ENCODE measurements at regions not wholly inside any gene's neighbourhood (a gene's known extent, or its start where the extent isn't known, plus 50 kb on each side); places are given as distances from the start of the nearest gene placed in this dataset.

- Histone ChIP-seq H4K5ac (ENCODE audit: insufficient read length, low read depth, low read length) (no peak overlapping the region), H3K23ac (ENCODE audit: insufficient read length) (no peak overlapping the region), H4K20me1 (replicated peaks in 1 of 2; ENCODE audit: control insufficient read depth in 1 of 2, insufficient read depth in 2 of 2, low read length in 2 of 2) (no peaks in the 10 kb centered on the region), H3K36me3 (ENCODE audit: control insufficient read depth in 2 of 4, insufficient read depth in 4 of 4, low read length in 3 of 4) (no peaks in the 10 kb centered on the region), H2BK12ac (ENCODE audit: low read depth, low read length) (no peak overlapping the region), H3K79me1 (ENCODE audit: low read depth, low read length) (no peaks in the 10 kb centered on the region), H3K9me3 (ENCODE audit: insufficient read depth in 2 of 2, low read depth in 1 of 2, low read length in 1 of 2) (no peaks in the 10 kb centered on the region), H2AFZ (ENCODE audit: low read length) (no peak overlapping the region), H3K4ac (replicated peaks; ENCODE audit: insufficient read length, low read depth, low read length) (no peak overlapping the region), H2BK15ac (ENCODE audit: low read length) (no peak overlapping the region), H4K8ac (ENCODE audit: extremely low read depth, insufficient read depth, low read length) (no peak overlapping the region), H3K4me1 (replicated peaks in 1 of 4; ENCODE audit: control insufficient read depth in 3 of 4, insufficient read depth in 4 of 4, low read length in 3 of 4) (no peaks in the 10 kb centered on the region), H3K23me2 (ENCODE audit: low read depth, low read length) (peaks cover 5% of the 10 kb centered on the region), H3K27me3 (replicated peaks in 1 of 4; ENCODE audit: control insufficient read depth in 3 of 4, extremely low read depth in 1 of 4, insufficient read depth in 3 of 4, low read length in 3 of 4) (peaks cover 5 to 36% (median 27%) of the 10 kb centered on the region in 4 experiments), H2BK20ac (ENCODE audit: low read length) (no peak overlapping the region), H2BK5ac (ENCODE audit: low read depth, low read length) (no peak overlapping the region), H4K91ac (replicated peaks; ENCODE audit: insufficient read length, low read length) (no peak overlapping the region), H3K14ac (ENCODE audit: insufficient read length) (no peak overlapping the region), H3K4me3 (ENCODE audit: extremely low read depth in 1 of 4, insufficient read depth in 2 of 4, low read depth in 3 of 4, low read length in 4 of 4) (no peak overlapping the region), H3K9ac (replicated peaks in 1 of 4; ENCODE audit: extremely low read depth in 1 of 4, low read depth in 3 of 4, low read length in 3 of 4) (no peak overlapping the region), H2BK120ac (replicated peaks; ENCODE audit: low read depth, low read length) (no peak overlapping the region), H3K27ac (ENCODE audit: low read depth, low read length) (no peak overlapping the region), H3K4me2 (ENCODE audit: insufficient read depth in 1 of 2, low read depth in 2 of 2, low read length in 2 of 2) (no peak overlapping the region), H3K18ac (ENCODE audit: extremely low read depth, low read length) (no peak overlapping the region), H3K79me2 (ENCODE audit: control insufficient read depth in 1 of 2, insufficient read depth in 2 of 2, low read length in 2 of 2) (no peaks in the 10 kb centered on the region), H2AK5ac (ENCODE audit: low read depth, low read length) (no peak overlapping the region), H3K56ac (replicated peaks; ENCODE audit: insufficient read length, low read depth, low read length) (no peak overlapping the region)
- FAIRE-seq (no peak), DNase-seq (ENCODE audit: low read depth in 1 of 2, low spot score in 2 of 2) (no peak)
- ChIA-PET CTCF (ENCODE audit: partially characterized antibody) (interaction anchor here (0.6 to 2.7 kb wide), 5 partner anchors 12 to 570 kb away, joined by 3 to 9 read pairs (median 3); no protein-coding TSS in a partner anchor), POLR2A (ENCODE audit: partially characterized antibody) (no interaction called here)
- TF ChIP-seq CREB1 (IDR thresholded peaks at IDR 0.05) (no peak), GTF2F1 (IDR thresholded peaks at IDR 0.05; ENCODE audit: borderline replicate concordance, low read depth, low read length) (no peak)
- WGBS, 2 experiments (ENCODE audit: extremely low coverage in 1 of 2, insufficient coverage in 1 of 2, insufficient read length in 1 of 2, insufficient replicate concordance in 2 of 2, low coverage in 1 of 2, low lambda C conversion rate in 2 of 2, missing lambda C conversion rate in 1 of 2) = 68% methylated on average over 2 of the region's 2 CpGs; no CpG with 5 or more reads in 1 of the 2 experiments
Measured at GRCh38 chr10:75297021-75297599, 61.4 kb upstream of the COMTD1 start.
